Mammary epithelial cell (primary cell): ENCODE measurements at regions not wholly inside any gene's neighbourhood (a gene's known extent, or its start where the extent isn't known, plus 50 kb on each side); places are given as distances from the start of the nearest gene placed in this dataset.

Experiments
- EZH2 ChIP-seq: IDR thresholded peaks from 2 replicates; pipeline ENCODE4 v1.6.1; 2012; ENCODE audit warnings: low read length, inconsistent platforms, borderline replicate concordance
- TF ChIP-seq, protein P1 (sequence below), 2 donors: IDR thresholded peaks in 1 of 2; conservative IDR thresholded peaks in 1 of 2; 2 replicates each; pipeline ENCODE4 v1.5.1; 2011 to 2012; ENCODE audit warnings: inconsistent platforms in 2 of 2, low read length in 2 of 2, mild to moderate bottlenecking in 2 of 2, control low read depth in 1 of 2, low read depth in 1 of 2; ENCODE audit not compliant: insufficient read depth in 1 of 2; ENCODE audit errors: extremely low read depth in 1 of 2

DNA sequence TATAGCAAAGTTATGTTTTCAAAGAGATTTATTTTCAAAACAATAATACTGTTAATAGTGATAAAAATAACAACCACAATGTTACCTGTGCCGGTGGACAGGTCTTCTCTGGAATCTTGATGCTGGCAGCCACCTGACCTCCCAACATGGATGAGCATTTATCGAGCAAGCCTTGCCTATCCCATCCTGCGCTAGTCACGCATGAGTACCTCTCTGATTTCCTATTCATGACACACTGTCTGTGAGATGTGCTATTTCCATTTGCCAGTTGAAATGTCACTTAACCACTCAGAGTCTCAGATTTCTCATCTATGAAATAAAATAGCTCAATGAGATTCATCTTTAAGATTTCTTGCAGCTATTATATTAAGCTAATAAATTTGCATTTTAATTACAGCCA lies 341.2 kb upstream of the VWC2 start:
- TF ChIP-seq, protein P1, sequence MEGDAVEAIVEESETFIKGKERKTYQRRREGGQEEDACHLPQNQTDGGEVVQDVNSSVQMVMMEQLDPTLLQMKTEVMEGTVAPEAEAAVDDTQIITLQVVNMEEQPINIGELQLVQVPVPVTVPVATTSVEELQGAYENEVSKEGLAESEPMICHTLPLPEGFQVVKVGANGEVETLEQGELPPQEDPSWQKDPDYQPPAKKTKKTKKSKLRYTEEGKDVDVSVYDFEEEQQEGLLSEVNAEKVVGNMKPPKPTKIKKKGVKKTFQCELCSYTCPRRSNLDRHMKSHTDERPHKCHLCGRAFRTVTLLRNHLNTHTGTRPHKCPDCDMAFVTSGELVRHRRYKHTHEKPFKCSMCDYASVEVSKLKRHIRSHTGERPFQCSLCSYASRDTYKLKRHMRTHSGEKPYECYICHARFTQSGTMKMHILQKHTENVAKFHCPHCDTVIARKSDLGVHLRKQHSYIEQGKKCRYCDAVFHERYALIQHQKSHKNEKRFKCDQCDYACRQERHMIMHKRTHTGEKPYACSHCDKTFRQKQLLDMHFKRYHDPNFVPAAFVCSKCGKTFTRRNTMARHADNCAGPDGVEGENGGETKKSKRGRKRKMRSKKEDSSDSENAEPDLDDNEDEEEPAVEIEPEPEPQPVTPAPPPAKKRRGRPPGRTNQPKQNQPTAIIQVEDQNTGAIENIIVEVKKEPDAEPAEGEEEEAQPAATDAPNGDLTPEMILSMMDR (conservative IDR thresholded peaks at IDR 0.05 in 1 of 2, IDR thresholded peaks at IDR 0.05 in 1 of 2; ENCODE audit: extremely low read depth in 1 of 2, insufficient read depth in 1 of 2, low read depth in 1 of 2, low read length in 2 of 2) = no peak
- no peak for TF ChIP-seq EZH2
